Thyroid gland (tissue), 4 donors: ENCODE measurements at regions not wholly inside any gene's neighbourhood (a gene's known extent, or its start where the extent isn't known, plus 50 kb on each side); places are given as distances from the start of the nearest gene placed in this dataset.
"Not testable (repeated sequence)": the region's sequence is repeated elsewhere in the genome, so short reads cannot be mapped to it uniquely, and the experiment has no call there.

Experiments
- DNase-seq, 2 donors: peaks; one replicate each; pipeline ENCODE4 v3.0.0-alpha.2; 2019
- H3K27ac ChIP-seq, 3 donors: fragments of 200-600 bp; sonication (generic); 1 replicate in 2 of 3; 2 replicates in 1 of 3; pipeline ENCODE4 v1.5.1; 2016 to 2019; ENCODE audit warnings: mild to moderate bottlenecking in 1 of 3, moderate library complexity in 1 of 3
- H3K27me3 ChIP-seq: fragments of 200-600 bp; sonication (generic); one replicate; pipeline ENCODE4 v1.5.1; 2019
- H3K36me3 ChIP-seq, 2 donors: fragments of 200-600 bp; sonication (generic); one replicate each; pipeline ENCODE4 v1.5.1; 2016 to 2019
- H3K4me1 ChIP-seq, 2 donors: fragments of 200-600 bp; sonication (generic); one replicate each; pipeline ENCODE4 v1.5.1; 2017 to 2019
- H3K4me3 ChIP-seq, 3 donors: fragments of 200-600 bp; sonication (generic); replicated peaks in 1 of 3; 1 replicate in 2 of 3; 2 replicates in 1 of 3; pipeline ENCODE4 v1.5.1; 2016; ENCODE audit warnings: mild to moderate bottlenecking in 1 of 3
- H3K9me3 ChIP-seq: fragments of 200-600 bp; sonication (generic); one replicate; pipeline ENCODE4 v1.5.1; 2017
- POLR2A ChIP-seq, 2 donors: fragments of 450-650 bp; IDR thresholded peaks; one replicate each; pipeline ENCODE4 v1.6.1; 2017; ENCODE audit warnings: antibody characterized with exemption in 2 of 2, mild to moderate bottlenecking in 2 of 2, moderate library complexity in 1 of 2
- WGBS, 2 donors: methylation state at CpG; one replicate each; pipeline ENCODE4 v1.1.5; 2017; 5-methylcytosine and 5-hydroxymethylcytosine counted together
- intact Hi-C: fragments of 100-400 bp; cut with DNase I; formaldehyde crosslinking; loops from one replicate; pipeline ENCODE4 v1.15.1; 2023
- TF ChIP-seq, protein P1 (sequence below), 6 experiments: fragments of 200-600 bp in 3 of 6; fragments of 450-650 bp in 3 of 6; sonication (generic) in 3 of 6; IDR thresholded peaks; one replicate each; pipeline ENCODE4 v1.5.1; 2016 to 2019; ENCODE audit warnings: antibody characterized with exemption in 6 of 6, mild to moderate bottlenecking in 2 of 6, inconsistent platforms in 1 of 6, moderate library complexity in 1 of 6

DNA sequence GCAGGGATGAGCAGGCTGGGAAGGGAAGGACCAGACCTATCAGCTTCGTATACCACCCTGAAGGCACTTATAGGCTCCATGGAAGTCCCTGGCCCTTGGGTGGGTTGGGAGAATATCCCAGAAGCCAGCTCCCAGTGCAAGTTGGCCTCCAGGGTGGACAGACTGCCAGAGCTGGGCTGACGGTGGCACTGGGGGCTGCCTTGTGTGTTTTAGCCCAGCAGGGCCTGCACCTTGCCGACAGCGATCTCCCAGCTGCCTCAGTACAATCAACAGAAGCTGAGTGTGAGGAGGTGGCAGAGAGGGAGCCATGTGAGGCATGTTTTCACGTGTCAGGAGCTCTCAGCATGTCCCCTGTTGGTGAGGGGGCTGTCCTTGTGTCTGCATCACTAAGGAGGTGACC is 159.5 kb downstream of the VEGFA start:
- Histone ChIP-seq H3K4me1 (peaks cover 11 to 21% of the 10 kb centered on the region in 2 donors), H3K27ac (no peak overlapping the region), H3K27me3 (no peaks in the 10 kb centered on the region), H3K4me3 (no peak overlapping the region), H3K9me3 (no peaks in the 10 kb centered on the region), H3K36me3 (no peaks in the 10 kb centered on the region)
- DNase-seq = no peak
- intact Hi-C loops = no loop called here
- 90 to 94% methylated on average over 5 of the region's 5 CpGs for WGBS, 2 donors
- no peak for TF ChIP-seq POLR2A (IDR thresholded peaks at IDR 0.05)
- TF ChIP-seq, protein P1, sequence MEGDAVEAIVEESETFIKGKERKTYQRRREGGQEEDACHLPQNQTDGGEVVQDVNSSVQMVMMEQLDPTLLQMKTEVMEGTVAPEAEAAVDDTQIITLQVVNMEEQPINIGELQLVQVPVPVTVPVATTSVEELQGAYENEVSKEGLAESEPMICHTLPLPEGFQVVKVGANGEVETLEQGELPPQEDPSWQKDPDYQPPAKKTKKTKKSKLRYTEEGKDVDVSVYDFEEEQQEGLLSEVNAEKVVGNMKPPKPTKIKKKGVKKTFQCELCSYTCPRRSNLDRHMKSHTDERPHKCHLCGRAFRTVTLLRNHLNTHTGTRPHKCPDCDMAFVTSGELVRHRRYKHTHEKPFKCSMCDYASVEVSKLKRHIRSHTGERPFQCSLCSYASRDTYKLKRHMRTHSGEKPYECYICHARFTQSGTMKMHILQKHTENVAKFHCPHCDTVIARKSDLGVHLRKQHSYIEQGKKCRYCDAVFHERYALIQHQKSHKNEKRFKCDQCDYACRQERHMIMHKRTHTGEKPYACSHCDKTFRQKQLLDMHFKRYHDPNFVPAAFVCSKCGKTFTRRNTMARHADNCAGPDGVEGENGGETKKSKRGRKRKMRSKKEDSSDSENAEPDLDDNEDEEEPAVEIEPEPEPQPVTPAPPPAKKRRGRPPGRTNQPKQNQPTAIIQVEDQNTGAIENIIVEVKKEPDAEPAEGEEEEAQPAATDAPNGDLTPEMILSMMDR (IDR thresholded peaks at IDR 0.05) = no peak

DNA sequence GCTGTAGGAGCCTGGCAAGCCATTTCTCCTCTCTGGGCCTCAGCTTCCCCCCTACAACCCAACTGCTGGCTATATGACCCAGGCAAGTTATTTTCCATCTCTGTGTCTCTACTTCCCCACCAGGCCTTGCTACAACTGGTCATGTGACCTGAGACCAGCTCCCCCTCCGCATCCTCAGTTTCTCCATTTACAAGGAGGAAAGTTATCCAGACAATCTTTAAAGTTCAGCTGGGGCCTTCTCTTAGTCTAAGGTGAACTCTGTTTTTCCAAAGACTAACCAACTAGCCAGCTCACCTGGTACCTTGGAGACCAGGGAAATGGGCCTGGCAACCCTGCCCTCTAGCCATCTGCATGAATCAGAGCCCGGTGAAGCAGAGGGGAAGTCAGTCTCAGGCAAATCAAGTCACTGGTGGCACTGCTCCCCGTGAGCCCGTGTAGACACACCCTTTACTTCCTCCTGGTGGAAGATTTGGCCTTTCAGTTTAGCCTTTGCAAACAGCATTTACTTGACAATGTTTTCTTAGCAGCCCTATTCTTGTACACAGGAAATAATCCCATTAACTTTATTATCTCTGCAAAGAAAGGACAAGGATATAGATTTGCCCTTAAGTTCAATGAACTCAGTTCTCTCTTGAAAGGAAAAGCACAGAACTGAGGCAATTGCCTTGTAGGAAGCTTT is 157.7 kb downstream of the VEGFA start:
- DNase-seq = no peak
- peak overlapping the region in 1 of 3 donors; percentile 43 for H3K27ac ChIP-seq
- no peak for TF ChIP-seq POLR2A (IDR thresholded peaks at IDR 0.05)
- TF ChIP-seq, protein P1 (IDR thresholded peaks at IDR 0.05) = peak in 2 of 6 experiments; percentile 3 to 36

DNA sequence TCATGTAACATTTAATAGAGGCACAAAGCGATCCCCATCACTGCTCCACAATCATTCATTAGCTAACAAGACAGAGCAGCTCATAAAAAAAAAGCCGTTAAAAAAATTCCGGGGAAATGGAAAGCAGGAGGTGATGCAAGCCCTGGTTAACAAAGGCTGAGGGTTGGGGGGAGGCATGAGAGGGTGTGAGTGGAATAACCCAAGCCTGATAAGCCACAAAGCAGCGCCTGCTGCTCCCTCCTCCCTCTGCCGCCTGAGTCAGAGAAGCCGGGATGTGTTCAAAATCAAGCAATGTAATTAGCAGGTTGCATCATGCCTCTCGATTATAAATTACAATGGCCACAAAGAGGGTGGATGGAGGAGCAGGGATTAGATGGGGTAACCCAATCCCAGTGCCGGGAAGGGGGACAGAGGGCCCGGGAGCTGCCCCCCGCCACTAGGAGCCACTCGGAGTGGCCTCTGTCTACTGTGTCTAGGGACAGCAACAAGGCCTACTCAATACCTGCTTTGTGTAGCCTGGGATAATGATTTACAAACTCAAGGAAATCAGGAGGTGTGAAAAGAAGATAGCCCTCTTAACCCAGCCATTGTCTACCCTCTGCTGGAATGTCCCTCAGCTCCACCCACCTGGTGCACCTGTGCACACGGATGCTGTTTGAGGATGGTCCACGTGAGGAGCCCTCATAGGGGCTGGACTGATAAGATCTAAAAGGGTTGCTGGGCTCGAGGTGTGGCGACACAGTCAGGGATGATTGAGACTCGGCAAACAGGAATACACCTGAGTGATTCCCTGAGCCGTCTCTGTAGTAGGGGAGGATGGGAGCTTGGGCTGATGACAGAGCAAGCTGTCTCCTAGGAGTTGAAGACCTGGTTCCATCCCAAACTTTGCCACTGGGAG is 156.9 kb downstream of the VEGFA start:
- peaks cover 26 to 44% of the 10 kb centered on the region in 2 donors for H3K4me1 ChIP-seq
- no peaks in the 10 kb centered on the region for H3K27me3 ChIP-seq
- intact Hi-C loops = no loop called here
- peak overlapping the region; percentile 20 to 74 (median 37) for H3K27ac ChIP-seq
- DNase-seq = peak; percentile 85 to 86
- no peaks in the 10 kb centered on the region for H3K36me3 ChIP-seq
- TF ChIP-seq, protein P1 (IDR thresholded peaks at IDR 0.05) = peak in 2 of 6 experiments; percentile 30 to 43
- TF ChIP-seq POLR2A (IDR thresholded peaks at IDR 0.05) = no peak
- 54 to 57% methylated on average over 17 of the region's 17 CpGs for WGBS, 2 donors
- H3K9me3 ChIP-seq = no peaks in the 10 kb centered on the region
- H3K4me3 ChIP-seq = no peak overlapping the region

More for the DNA sequence above, 157.7 kb downstream of the VEGFA start:
- 57 to 79% methylated on average over 4 of the region's 4 CpGs for WGBS, 2 donors
- intact Hi-C loops = no loop called here
- H3K27me3 ChIP-seq = no peaks in the 10 kb centered on the region
- peaks cover 19 to 36% of the 10 kb centered on the region in 2 donors for H3K4me1 ChIP-seq
- H3K4me3 ChIP-seq = no peak overlapping the region
- no peaks in the 10 kb centered on the region for H3K36me3 ChIP-seq
- H3K9me3 ChIP-seq = no peaks in the 10 kb centered on the region

DNA sequence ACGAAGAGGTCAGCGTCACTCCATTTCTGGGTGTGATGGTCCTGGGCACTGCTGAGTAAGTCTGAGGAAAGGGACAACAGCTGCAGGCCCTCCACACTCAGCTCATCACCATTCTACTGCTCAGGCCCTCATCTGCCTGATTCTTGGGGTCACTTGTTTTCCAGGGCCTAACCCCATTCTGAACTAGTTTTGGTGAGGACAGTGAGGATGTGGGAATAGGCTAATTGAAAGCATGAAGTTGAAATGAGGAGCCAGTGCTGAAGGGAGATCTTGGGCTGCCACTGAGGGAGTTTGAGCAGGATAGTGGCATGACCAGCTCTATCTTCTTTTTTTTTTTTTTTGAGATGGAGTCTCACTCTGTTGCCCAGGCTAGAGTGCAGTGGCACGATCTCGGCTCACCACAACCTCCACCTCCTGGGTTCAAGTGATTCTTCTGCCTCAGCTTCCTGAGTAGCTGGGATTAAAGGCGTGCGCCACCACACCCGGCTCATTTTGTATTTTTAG is 155.7 kb downstream of the VEGFA start:
- WGBS, 2 donors = 93 to 94% methylated on average over 7 of the region's 7 CpGs
- peak overlapping the region in 1 of 3 donors; percentile 27 for H3K27ac ChIP-seq
- H3K27me3 ChIP-seq, DNase-seq, H3K36me3 ChIP-seq, H3K4me3 ChIP-seq, intact Hi-C loops, H3K9me3 ChIP-seq: not testable (repeated sequence)
- H3K4me1 ChIP-seq = peaks cover 31 to 53% of the 10 kb centered on the region in 2 donors

DNA sequence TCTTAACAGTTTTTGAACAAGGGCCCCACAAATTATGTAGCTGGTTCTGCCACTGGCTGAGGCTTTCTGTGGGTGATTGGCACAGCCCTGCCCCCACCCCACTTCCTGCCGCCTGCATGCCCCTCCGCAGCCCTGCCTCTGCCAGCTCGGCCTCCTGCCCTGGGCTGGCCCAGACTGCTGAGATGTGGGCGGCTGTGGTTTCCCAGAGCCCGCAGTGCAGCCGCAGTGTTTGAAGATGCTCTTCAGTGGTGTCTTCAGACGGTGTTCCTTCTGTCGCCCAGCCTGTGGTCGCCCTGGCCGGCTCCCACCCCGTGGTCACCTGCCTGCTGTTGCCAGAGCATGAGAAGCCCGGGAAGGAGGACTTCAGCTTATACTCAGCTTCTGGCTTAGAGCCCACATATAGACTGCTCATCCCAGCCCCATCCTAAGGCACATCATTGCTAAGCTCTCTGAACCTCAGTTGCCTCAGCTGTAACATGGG is 154.3 kb downstream of the VEGFA start:
- Histone ChIP-seq H3K27ac (peak overlapping the region in 2 of 3 donors; percentile 17 to 48), H3K36me3 (no peaks in the 10 kb centered on the region), H3K4me3 (no peak overlapping the region), H3K4me1 (peaks cover 31 to 53% of the 10 kb centered on the region in 2 donors), H3K9me3 (no peaks in the 10 kb centered on the region), H3K27me3 (no peaks in the 10 kb centered on the region)
- intact Hi-C loops = no loop called here
- WGBS, 2 donors = 26 to 41% methylated on average over 5 to 7 of the region's 12 CpGs
- DNase-seq = peak; percentile 80 to 88
- TF ChIP-seq, protein P1 (IDR thresholded peaks at IDR 0.05) = no peak
- no peak for TF ChIP-seq POLR2A (IDR thresholded peaks at IDR 0.05)
